ENCODE measurements at regions not wholly inside any gene's neighbourhood (a gene's known extent, or its start where the extent isn't known, plus 50 kb on each side); places are given as distances from the start of the nearest gene placed in this dataset.

DNA sequence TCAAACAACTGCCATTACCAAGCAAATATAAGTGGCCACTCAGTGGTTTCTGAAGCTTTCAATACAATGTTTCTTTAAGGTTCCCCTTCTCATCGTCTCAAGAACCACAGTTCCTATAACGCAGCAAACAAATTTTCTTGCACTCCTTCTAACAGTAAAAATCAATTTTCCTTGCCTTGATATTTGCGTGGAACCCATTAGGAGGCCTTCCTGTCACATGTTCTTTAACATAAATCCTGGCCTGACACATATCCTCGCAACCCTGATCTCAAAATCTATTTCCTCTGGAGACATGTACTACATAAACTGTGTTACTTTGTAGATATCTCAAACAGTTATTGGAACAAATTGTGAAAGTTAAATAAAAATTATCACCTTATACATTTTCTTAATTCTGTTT lies 65.9 kb upstream of the MANEA start:
- DNase-seq = no peak

DNA sequence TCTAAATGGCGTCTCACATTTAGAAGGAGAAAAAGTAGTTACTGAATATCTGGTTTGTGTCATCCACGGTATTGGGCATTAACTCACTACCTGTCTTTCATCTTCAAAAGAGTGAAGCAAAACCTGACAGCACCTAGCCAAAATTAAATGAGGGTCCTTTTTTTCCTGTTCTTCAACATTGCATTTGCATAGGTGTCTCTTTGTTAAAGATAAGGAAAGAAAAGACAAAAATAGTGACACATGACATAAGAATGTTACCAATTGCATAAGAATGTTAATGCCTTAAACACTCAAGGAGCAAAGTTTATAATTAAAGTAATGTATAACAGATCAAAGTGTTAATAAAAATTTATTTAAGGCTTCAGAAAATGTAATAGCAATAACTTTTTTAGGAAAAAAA lies 61.4 kb upstream of the MANEA start:
- no peak for DNase-seq

DNA sequence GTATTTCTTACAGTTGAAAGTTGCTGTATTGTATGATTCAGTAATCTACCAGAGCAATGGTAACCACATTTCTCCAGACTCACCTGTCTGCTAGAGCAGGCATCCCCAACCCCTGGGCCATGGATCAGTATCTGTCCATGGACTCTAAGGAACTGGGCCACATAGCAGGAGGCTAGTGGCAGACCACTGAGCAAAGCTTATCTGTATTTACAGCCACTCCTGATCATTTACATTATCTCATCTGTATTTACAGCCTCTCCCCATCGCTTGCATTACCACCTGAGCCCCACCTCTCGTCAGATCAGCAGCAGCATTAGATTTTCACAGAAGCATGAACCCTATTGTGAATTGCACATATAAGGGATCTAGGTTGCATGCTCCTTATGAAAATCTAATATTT lies 60.3 kb upstream of the MANEA start:
- no peak for DNase-seq

DNA sequence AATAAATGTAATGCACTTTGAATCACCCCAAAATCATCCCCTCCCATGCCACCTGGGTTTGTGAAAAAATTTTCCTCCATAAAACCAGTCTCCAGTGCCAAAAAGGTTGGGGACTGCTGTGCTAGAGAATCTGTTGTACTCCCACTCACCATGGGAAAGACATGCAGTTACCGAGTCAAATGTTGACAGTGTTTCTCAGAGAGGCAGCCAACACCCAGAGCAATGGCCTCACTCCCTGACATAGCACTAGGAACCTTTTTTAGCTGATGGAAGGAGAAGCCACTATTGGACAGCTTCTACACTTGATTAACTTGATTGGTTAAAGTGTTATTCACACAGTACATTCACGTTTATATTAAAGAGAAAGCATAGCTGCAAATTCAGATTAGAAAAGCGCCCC lies 59.8 kb upstream of the MANEA start:
- DNase-seq = no peak

DNA sequence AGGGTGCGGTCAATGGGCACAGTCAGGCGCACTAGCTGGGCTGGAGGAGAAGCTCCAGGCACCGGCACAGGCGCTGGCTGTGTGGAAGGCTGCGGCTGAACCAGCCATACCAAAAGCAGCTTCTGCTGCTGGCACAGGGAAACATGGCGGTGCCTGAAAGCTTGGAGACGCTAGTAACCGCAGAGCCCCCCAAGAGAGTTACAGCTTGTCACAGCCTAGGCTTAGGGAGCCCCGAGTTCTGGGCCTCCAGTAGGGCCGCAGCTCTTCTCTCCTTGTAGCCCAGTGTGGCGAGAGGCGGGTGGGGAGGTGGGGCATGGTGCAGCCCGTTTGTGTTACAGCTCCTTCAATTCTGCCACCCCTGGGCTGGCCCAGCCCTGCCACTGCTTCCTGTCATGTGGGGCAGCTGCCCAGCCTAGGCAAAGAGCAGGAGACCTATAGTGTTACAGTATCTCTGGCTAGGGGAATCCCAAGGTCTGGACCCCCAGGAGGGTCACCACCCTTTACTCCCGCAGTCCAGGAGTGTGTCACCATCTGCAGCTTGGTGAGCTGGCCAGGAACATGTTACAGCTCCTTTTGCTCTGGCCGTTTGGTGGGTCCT lies 58.6 kb upstream of the MANEA start:
- DNase-seq = no peak

DNA sequence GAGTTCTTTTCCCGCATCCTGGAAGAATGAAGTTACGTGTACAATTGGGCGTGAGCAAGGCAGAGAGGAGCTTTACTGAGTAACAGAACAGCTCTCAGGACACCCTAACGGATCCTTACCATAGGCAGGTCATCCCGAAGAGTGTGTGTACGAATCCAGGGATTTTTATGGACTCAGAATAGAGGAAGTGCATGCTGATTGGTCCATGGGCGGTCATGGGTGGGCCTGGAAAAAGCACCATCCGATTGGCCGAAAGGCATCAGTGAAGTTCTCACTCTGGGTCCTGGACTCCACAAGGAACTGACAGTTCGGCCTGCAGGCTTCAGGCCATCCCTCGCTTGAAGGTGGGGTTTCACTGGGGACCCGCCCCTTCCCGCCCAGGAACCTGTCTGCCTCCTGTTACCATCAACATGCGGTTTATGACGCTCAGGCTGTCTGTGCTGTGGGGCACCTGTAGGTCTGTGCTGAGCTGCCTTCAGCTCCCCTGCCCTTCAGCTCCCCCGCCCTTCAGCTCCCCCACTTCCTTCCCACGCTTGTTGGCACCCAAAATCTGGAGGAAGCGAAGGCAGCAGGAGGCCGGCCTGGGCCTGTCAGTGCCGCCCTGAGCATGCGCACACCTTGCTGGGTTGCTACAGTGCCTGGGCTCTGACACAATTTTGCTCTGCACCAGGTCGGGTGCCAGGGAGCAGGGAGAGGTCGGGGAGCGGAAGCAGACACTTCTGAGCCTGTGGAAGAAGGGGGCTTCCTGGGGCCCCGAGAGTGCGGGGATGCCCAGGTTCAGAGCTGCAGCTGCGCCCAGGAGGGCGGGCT lies 57.9 kb upstream of the MANEA start:
- DNase-seq = no peak

DNA sequence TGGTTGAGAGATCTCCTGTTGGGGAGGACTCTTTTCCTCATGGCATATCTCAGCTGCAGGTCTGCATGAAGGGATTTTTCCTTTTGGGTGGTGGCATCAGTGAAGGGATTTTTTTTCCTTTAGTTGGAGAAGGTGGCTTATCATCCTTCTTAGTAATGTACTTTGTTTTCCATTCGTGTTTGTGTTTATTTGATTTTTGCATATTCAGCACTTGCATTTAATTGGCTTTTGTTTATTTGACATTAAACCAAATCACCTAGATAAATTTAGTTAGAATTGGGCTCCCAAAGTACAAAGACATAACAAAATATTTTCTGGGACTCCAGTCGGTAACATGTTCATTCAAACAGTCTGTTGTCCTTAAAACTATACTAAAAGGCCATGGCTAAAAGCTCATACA lies 56.2 kb upstream of the MANEA start:
- DNase-seq = no peak

Data from hematopoietic multipotent progenitor cell treated with erythropoietin and hydrocortisone succinate and interleukin-3 and kit ligand, for 6 days (in vitro differentiated cells).